Muscle layer of duodenum (tissue), 2 donors: ENCODE measurements at regions not wholly inside any gene's neighbourhood (a gene's known extent, or its start where the extent isn't known, plus 50 kb on each side); places are given as distances from the start of the nearest gene placed in this dataset.

ENCODE experiments used
- H3K27ac ChIP-seq: one replicate; pipeline ENCODE4 v1.7.0; 2013; ENCODE audit warnings: mild to moderate bottlenecking, low read length
- H3K27me3 ChIP-seq: one replicate; pipeline ENCODE4 v1.7.0; 2013; ENCODE audit warnings: low read depth, mild to moderate bottlenecking, control low read depth, low read length
- H3K36me3 ChIP-seq, 2 donors: one replicate each; pipeline ENCODE4 v1.7.0; 2013; ENCODE audit warnings: low read length in 2 of 2, control low read depth in 1 of 2, mild to moderate bottlenecking in 1 of 2; ENCODE audit not compliant: insufficient read depth in 2 of 2, control insufficient read depth in 1 of 2
- H3K4me1 ChIP-seq, 2 donors: one replicate each; pipeline ENCODE4 v1.7.0; 2013; ENCODE audit warnings: low read length in 2 of 2, mild to moderate bottlenecking in 2 of 2, control low read depth in 1 of 2, moderate library complexity in 1 of 2; ENCODE audit not compliant: insufficient read depth in 2 of 2, control insufficient read depth in 1 of 2
- H3K4me3 ChIP-seq, 2 donors: one replicate each; pipeline ENCODE4 v1.7.0; 2013; ENCODE audit warnings: low read length in 2 of 2, low read depth in 1 of 2, mild to moderate bottlenecking in 1 of 2
- H3K9me3 ChIP-seq, 2 donors: one replicate each; pipeline ENCODE4 v1.7.0; 2013; ENCODE audit warnings: low read length in 2 of 2, control low read depth in 1 of 2, mild to moderate bottlenecking in 1 of 2; ENCODE audit not compliant: control insufficient read depth in 1 of 2
- donor health status: healthy.

GRCh38 chr10:130848855-130849254 is 462.7 kb downstream of the TCERG1L start:
- Histone ChIP-seq H3K9me3 (peaks cover under 1 to 17% of the 10 kb centered on the region in 2 donors), H3K36me3 (no peaks in the 10 kb centered on the region), H3K27ac (no peak overlapping the region), H3K4me1 (no peaks in the 10 kb centered on the region), H3K27me3 (no peaks in the 10 kb centered on the region), H3K4me3 (no peak overlapping the region)

GRCh38 chr10:130854151-130854550 is 457.4 kb downstream of the TCERG1L start:
- peaks cover 12 to 31% of the 10 kb centered on the region in 2 donors for H3K9me3 ChIP-seq
- no peaks in the 10 kb centered on the region for H3K36me3 ChIP-seq
- no peaks in the 10 kb centered on the region for H3K4me1 ChIP-seq
- H3K27ac ChIP-seq: no peak overlapping the region
- no peak overlapping the region for H3K4me3 ChIP-seq
- no peaks in the 10 kb centered on the region for H3K27me3 ChIP-seq

- Histone ChIP-seq H3K36me3 (no peaks in the 10 kb centered on the region), H3K27me3 (no peaks in the 10 kb centered on the region)
Measured at GRCh38 chr10:130857631-130858295, 453.8 kb downstream of the TCERG1L start.

GRCh38 chr10:130858626-130859025 is 452.9 kb downstream of the TCERG1L start:
- H3K27ac ChIP-seq: no peak overlapping the region
- H3K4me1 ChIP-seq: no peaks in the 10 kb centered on the region
- H3K36me3 ChIP-seq: no peaks in the 10 kb centered on the region
- no peak overlapping the region for H3K4me3 ChIP-seq
- no peaks in the 10 kb centered on the region for H3K27me3 ChIP-seq
- peaks cover 12 to 15% of the 10 kb centered on the region in 2 donors for H3K9me3 ChIP-seq

More at GRCh38 chr10:130857631-130858295, 453.8 kb downstream of the TCERG1L start:
- H3K9me3 ChIP-seq: peaks cover 12 to 21% of the 10 kb centered on the region in 2 donors
- H3K4me1 ChIP-seq: no peaks in the 10 kb centered on the region
- H3K27ac ChIP-seq: no peak overlapping the region
- no peak overlapping the region for H3K4me3 ChIP-seq

- Histone ChIP-seq H3K4me3 (no peak overlapping the region), H3K4me1 (no peaks in the 10 kb centered on the region), H3K27ac (no peak overlapping the region), H3K36me3 (no peaks in the 10 kb centered on the region), H3K27me3 (no peaks in the 10 kb centered on the region), H3K9me3 (peaks cover 8 to 15% of the 10 kb centered on the region in 2 donors)
Measured at GRCh38 chr10:130859427-130859826, 452.1 kb downstream of the TCERG1L start.

- no peak overlapping the region for H3K4me3 ChIP-seq
- H3K27ac ChIP-seq: no peak overlapping the region
- no peaks in the 10 kb centered on the region for H3K36me3 ChIP-seq
- no peaks in the 10 kb centered on the region for H3K27me3 ChIP-seq
- no peaks in the 10 kb centered on the region for H3K4me1 ChIP-seq
- H3K9me3 ChIP-seq: no peaks in the 10 kb centered on the region
Measured at GRCh38 chr10:130862122-130862521, 449.4 kb downstream of the TCERG1L start.

- no peaks in the 10 kb centered on the region for H3K9me3 ChIP-seq
- H3K27me3 ChIP-seq: no peaks in the 10 kb centered on the region
- H3K4me1 ChIP-seq: no peaks in the 10 kb centered on the region
- no peak overlapping the region for H3K27ac ChIP-seq
- H3K4me3 ChIP-seq: no peak overlapping the region
- no peaks in the 10 kb centered on the region for H3K36me3 ChIP-seq
Measured at GRCh38 chr10:130862626-130863025, 448.9 kb downstream of the TCERG1L start.

GRCh38 chr10:130863044-130863443 is 448.5 kb downstream of the TCERG1L start:
- Histone ChIP-seq H3K27me3 (no peaks in the 10 kb centered on the region), H3K9me3 (no peaks in the 10 kb centered on the region), H3K27ac (no peak overlapping the region), H3K36me3 (no peaks in the 10 kb centered on the region), H3K4me1 (no peaks in the 10 kb centered on the region), H3K4me3 (no peak overlapping the region)

GRCh38 chr10:130864961-130865818 is 446.3 kb downstream of the TCERG1L start:
- Histone ChIP-seq H3K27me3 (no peaks in the 10 kb centered on the region), H3K4me1 (no peaks in the 10 kb centered on the region), H3K4me3 (no peak overlapping the region), H3K9me3 (no peaks in the 10 kb centered on the region), H3K36me3 (no peaks in the 10 kb centered on the region), H3K27ac (no peak overlapping the region)

GRCh38 chr10:130866857-130867256 is 444.7 kb downstream of the TCERG1L start:
- no peak overlapping the region for H3K27ac ChIP-seq
- H3K9me3 ChIP-seq: no peaks in the 10 kb centered on the region
- no peaks in the 10 kb centered on the region for H3K4me1 ChIP-seq
- no peak overlapping the region for H3K4me3 ChIP-seq
- no peaks in the 10 kb centered on the region for H3K27me3 ChIP-seq
- no peaks in the 10 kb centered on the region for H3K36me3 ChIP-seq

GRCh38 chr10:130867446-130868194 is 443.9 kb downstream of the TCERG1L start:
- no peak overlapping the region for H3K4me3 ChIP-seq
- no peaks in the 10 kb centered on the region for H3K4me1 ChIP-seq
- no peaks in the 10 kb centered on the region for H3K27me3 ChIP-seq
- H3K9me3 ChIP-seq: no peaks in the 10 kb centered on the region
- no peak overlapping the region for H3K27ac ChIP-seq
- no peaks in the 10 kb centered on the region for H3K36me3 ChIP-seq
